Neural progenitor cell (in vitro differentiated cells): ENCODE measurements at regions not wholly inside any gene's neighbourhood (a gene's known extent, or its start where the extent isn't known, plus 50 kb on each side); places are given as distances from the start of the nearest gene placed in this dataset.

ENCODE experiments used
- CTCF ChIP-seq: fragments of 200-600 bp; sonication (generic); IDR thresholded peaks from 2 replicates; pipeline ENCODE4 v1.5.1; 2017; ENCODE audit warnings: antibody characterized with exemption, mild to moderate bottlenecking
- EZH2 ChIP-seq: fragments of 200-600 bp; sonication (generic); IDR thresholded peaks from 2 replicates; pipeline ENCODE4 v1.6.1; 2017; ENCODE audit warnings: antibody characterized with exemption, mild to moderate bottlenecking, moderate library complexity
- EZH2phosphoT487 ChIP-seq: fragments of 200-600 bp; sonication (generic); IDR thresholded peaks from 2 replicates; pipeline ENCODE4 v1.6.1; 2017; ENCODE audit warnings: antibody characterized with exemption

- no peak for TF ChIP-seq CTCF
- TF ChIP-seq EZH2 = no peak
- TF ChIP-seq EZH2phosphoT487 = no peak
These were observed 118.9 kb upstream of the SYT6 start for GRCh38 chr1:114272593-114272992.
